GM12878 (cell line): ENCODE measurements at regions not wholly inside any gene's neighbourhood (a gene's known extent, or its start where the extent isn't known, plus 50 kb on each side); places are given as distances from the start of the nearest gene placed in this dataset.

ENCODE experiments used
- ATAC-seq: fragments of 200-7000 bp; cut with Tn5 transposase; 3 replicates; pipeline ENCODE4 v1.9.1; 2020; ENCODE audit warnings: mild to moderate bottlenecking, moderate library complexity
- BruUV-seq: library from RNA; stranded (reverse); fragments of 400-500 nt; replicated peaks from 2 replicates; lab custom pipeline; 2021; lab: Mats Ljungman, UMichigan
- CTCF ChIA-PET: fragments of 300-600 bp; sonication (Branson Sonifier 250); formaldehyde crosslinking; extraction: SDS; loops from one replicate; lab custom pipeline; 2021; ENCODE audit warnings: inconsistent platforms; lab: Yijun Ruan, JAX
- POLR2A ChIA-PET: fragments of 350-600 bp; formaldehyde crosslinking; extraction: SDS; loops from one replicate; lab custom pipeline; 2021; ENCODE audit warnings: inconsistent platforms; lab: Charles Lee
- RAD21 ChIA-PET: fragments of 300-600 bp; sonication (Branson Sonifier 250); formaldehyde crosslinking; loops from one replicate; lab custom pipeline; 2023; ENCODE audit warnings: antibody characterized with exemption; ENCODE audit not compliant: unreplicated experiment; lab: Charles Lee
- SMC1A ChIA-PET: fragments of 300-600 bp; sonication (Branson Sonifier 250); formaldehyde crosslinking; loops from one replicate; lab custom pipeline; 2023; ENCODE audit not compliant: unreplicated experiment, uncharacterized antibody; lab: Charles Lee
- DNase-seq: peaks from one replicate; pipeline ENCODE4 v3.0.0-alpha.2; 2011; ENCODE audit warnings: low read depth, low spot score
- FAIRE-seq: peaks from 3 replicates; lab custom pipeline; 2011; peaks lifted over from hg19 to GRCh38; lab: Jason Lieb, UNC
- H2AFZ ChIP-seq: 2 replicates; pipeline ENCODE4 v1.6.0; 2011; ENCODE audit warnings: low read depth, low read length, control low read depth; ENCODE audit not compliant: control insufficient read depth
- H3K27ac ChIP-seq: 2 replicates; pipeline ENCODE4 v1.5.1; 2011; ENCODE audit warnings: control low read depth; ENCODE audit not compliant: control insufficient read depth, insufficient read depth
- H3K27me3 ChIP-seq, 2 experiments: replicated peaks in 1 of 2; 2 replicates each; pipeline versions ENCODE4 v1.6.0 to v1.6.1; 2011; ENCODE audit warnings: low read length in 1 of 2; ENCODE audit not compliant: control insufficient read depth in 2 of 2, insufficient read depth in 2 of 2
- H3K36me3 ChIP-seq, 2 experiments: 2 replicates each; pipeline ENCODE4 v1.5.1; 2011; ENCODE audit warnings: low read length in 1 of 2; ENCODE audit not compliant: control insufficient read depth in 2 of 2, insufficient read depth in 2 of 2
- H3K4me1 ChIP-seq: 2 replicates; pipeline ENCODE4 v1.6.1; 2011; ENCODE audit warnings: mild to moderate bottlenecking, low read length, moderate library complexity, mixed read lengths; ENCODE audit not compliant: control insufficient read depth, insufficient read depth
- H3K4me2 ChIP-seq: 2 replicates; pipeline ENCODE4 v1.6.0; 2011; ENCODE audit warnings: control low read depth; ENCODE audit not compliant: control insufficient read depth, insufficient read depth
- H3K4me3 ChIP-seq: fragments of 200-600 bp; sonication (generic); 2 replicates; pipeline ENCODE4 v1.5.1; 2016
- H3K79me2 ChIP-seq: 2 replicates; pipeline ENCODE4 v1.6.0; 2011; ENCODE audit warnings: low read length; ENCODE audit not compliant: control insufficient read depth, insufficient read depth
- H3K9ac ChIP-seq: 2 replicates; pipeline ENCODE4 v1.8.0; 2011; ENCODE audit warnings: low read length, control low read depth, mixed read lengths; ENCODE audit not compliant: control insufficient read depth, insufficient read depth
- H3K9me3 ChIP-seq: replicated peaks from 3 replicates; pipeline ENCODE4 v1.5.1; 2011; ENCODE audit warnings: mild to moderate bottlenecking, low read length; ENCODE audit not compliant: control insufficient read depth, insufficient read depth
- H4K20me1 ChIP-seq: 2 replicates; pipeline ENCODE4 v1.6.0; 2011; ENCODE audit not compliant: control insufficient read depth, insufficient read depth
- BACH1 ChIP-seq: fragments of 450-650 bp; IDR thresholded peaks from 2 replicates; pipeline ENCODE4 v1.6.1; 2017; ENCODE audit warnings: mild to moderate bottlenecking, borderline replicate concordance
- HDAC2 ChIP-seq: fragments of 200-600 bp; sonication (generic); IDR thresholded peaks from 2 replicates; pipeline ENCODE4 v1.6.1; 2017
- HDAC6 ChIP-seq: fragments of 200-600 bp; sonication (generic); IDR thresholded peaks from one replicate; pipeline ENCODE4 v1.8.0; 2017; ENCODE audit warnings: antibody characterized with exemption; ENCODE audit not compliant: unreplicated experiment
- MTA3 ChIP-seq: IDR thresholded peaks from 2 replicates; pipeline ENCODE4 v1.6.1; 2012; ENCODE audit warnings: low read length, inconsistent platforms, borderline replicate concordance
- NFXL1 ChIP-seq: fragments of 450-650 bp; IDR thresholded peaks from 2 replicates; pipeline ENCODE4 v1.6.1; 2017; ENCODE audit warnings: antibody characterized with exemption, mild to moderate bottlenecking, borderline replicate concordance
- PAX5 ChIP-seq: IDR thresholded peaks from 2 replicates; pipeline ENCODE4 v1.6.1; 2011; ENCODE audit warnings: low read depth, low read length, borderline replicate concordance
- PAX8 ChIP-seq: fragments of 450-650 bp; IDR thresholded peaks from 2 replicates; pipeline ENCODE4 v1.6.1; 2017; ENCODE audit warnings: mild to moderate bottlenecking, moderate library complexity
- RAD21 ChIP-seq: IDR thresholded peaks from 2 replicates; pipeline ENCODE4 v1.6.1; 2011; ENCODE audit warnings: mild to moderate bottlenecking, low read depth, low read length, moderate library complexity; ENCODE audit not compliant: insufficient read depth
- RFX5 ChIP-seq: IDR thresholded peaks from 2 replicates; pipeline ENCODE4 v1.6.1; 2011; ENCODE audit warnings: low read depth, low read length, improper control_type of control experiment
- STAT1 ChIP-seq: fragments of 450-650 bp; conservative IDR thresholded peaks from 2 replicates; pipeline ENCODE4 v1.6.1; 2014; ENCODE audit warnings: antibody characterized with exemption, mild to moderate bottlenecking
- TCF12 ChIP-seq: IDR thresholded peaks from 2 replicates; pipeline ENCODE4 v1.6.1; 2011; ENCODE audit warnings: low read depth, mild to moderate bottlenecking, low read length
- TCF3 ChIP-seq: IDR thresholded peaks from 2 replicates; pipeline ENCODE4 v1.6.1; 2012; ENCODE audit warnings: low read depth, mild to moderate bottlenecking, low read length, borderline replicate concordance; ENCODE audit not compliant: insufficient read depth
- in situ Hi-C: fragments of 300-500 bp; cut with MboI; formaldehyde crosslinking; loops from 9 replicates; pipeline ENCODE4 v1.14.3; 2018; ENCODE audit warnings: mixed read lengths
- intact Hi-C: fragments of 100-400 bp; cut with micrococcal nuclease; formaldehyde crosslinking; loops from one replicate; pipeline ENCODE4 v1.14.2; 2022; ENCODE audit not compliant: unreplicated experiment
- TF ChIP-seq, protein P1 (sequence below): IDR thresholded peaks from 2 replicates; pipeline ENCODE4 v1.6.1; 2012; ENCODE audit warnings: low read length, inconsistent platforms
- TF ChIP-seq, protein P2 (sequence below): fragments of 450-650 bp; IDR thresholded peaks from 2 replicates; pipeline ENCODE4 v1.6.1; 2018; ENCODE audit warnings: mild to moderate bottlenecking, low read depth, moderate library complexity; ENCODE audit not compliant: partially characterized antibody
- TF ChIP-seq, protein P3 (sequence below): IDR thresholded peaks from 2 replicates; pipeline ENCODE4 v1.6.1; 2012; ENCODE audit warnings: improper control_type of control experiment, low read depth, low read length; ENCODE audit not compliant: insufficient replicate concordance
- TF ChIP-seq, protein P4 (sequence below): fragments of 450-650 bp; IDR thresholded peaks from 2 replicates; pipeline ENCODE4 v1.6.1; 2016; ENCODE audit warnings: mild to moderate bottlenecking

DNA sequence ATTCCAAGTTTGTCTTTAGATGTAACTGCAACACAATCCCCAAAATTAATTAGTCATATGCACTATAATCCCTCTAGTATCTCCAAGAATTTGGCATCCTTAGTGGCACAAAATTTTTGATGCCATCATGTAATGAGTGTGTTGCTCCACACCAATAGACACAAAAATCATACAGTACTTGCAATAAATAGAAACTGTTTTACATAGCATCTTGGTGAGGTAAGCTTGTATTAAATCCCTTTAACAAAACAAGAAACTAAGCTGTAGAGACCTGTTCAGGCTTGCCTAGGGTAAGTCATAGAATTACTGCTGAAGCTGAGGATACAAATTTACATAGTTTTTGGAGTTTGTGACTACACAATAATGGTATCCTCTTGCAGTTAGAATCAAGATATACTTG lies 64.5 kb upstream of the PRSS12 start:
- intact Hi-C loops, result loop anchor here (10.0 kb wide), 1 partner anchor 133 kb away; no protein-coding TSS in a partner anchor
- H3K27me3 ChIP-seq, result no peaks in the 10 kb centered on the region
- DNase-seq (no peak), ATAC-seq (peak; percentile 79), FAIRE-seq (no peak)
- in situ Hi-C loops, result no loop called here
- CTCF ChIA-PET, result interaction anchor here (1.4 kb wide), 1 partner anchor 64 kb away, joined by 4 read pairs; the partner anchor contains the start of gene PRSS12
- H4K20me1 ChIP-seq, result no peaks in the 10 kb centered on the region
- SMC1A ChIA-PET, result interaction anchor here (1.0 to 2.5 kb wide), 5 partner anchors 15 to 133 kb away, joined by 3 to 17 read pairs (median 4); partner anchors contain the start of gene PRSS12
- BruUV-seq, result no TSS peak
- POLR2A ChIA-PET, result no interaction called here
- H3K4me3 ChIP-seq, result no peak overlapping the region
- no peaks in the 10 kb centered on the region for H3K36me3 ChIP-seq
- no peaks in the 10 kb centered on the region for H3K4me1 ChIP-seq
- no peak overlapping the region for H2AFZ ChIP-seq
- H3K4me2 ChIP-seq, result no peak overlapping the region
- no peaks in the 10 kb centered on the region for H3K79me2 ChIP-seq
- H3K27ac ChIP-seq, result no peak overlapping the region
- no peaks in the 10 kb centered on the region for H3K9me3 ChIP-seq
- RAD21 ChIA-PET, result interaction anchor here (1.6 kb wide), 1 partner anchor 19 kb away, joined by 4 read pairs; no protein-coding TSS in a partner anchor
- H3K9ac ChIP-seq, result no peak overlapping the region
- TF ChIP-seq NFXL1, result no peak
- TF ChIP-seq TCF3, result no peak
- TF ChIP-seq PAX5, result no peak
- TF ChIP-seq TCF12, result no peak
- TF ChIP-seq, protein P1, sequence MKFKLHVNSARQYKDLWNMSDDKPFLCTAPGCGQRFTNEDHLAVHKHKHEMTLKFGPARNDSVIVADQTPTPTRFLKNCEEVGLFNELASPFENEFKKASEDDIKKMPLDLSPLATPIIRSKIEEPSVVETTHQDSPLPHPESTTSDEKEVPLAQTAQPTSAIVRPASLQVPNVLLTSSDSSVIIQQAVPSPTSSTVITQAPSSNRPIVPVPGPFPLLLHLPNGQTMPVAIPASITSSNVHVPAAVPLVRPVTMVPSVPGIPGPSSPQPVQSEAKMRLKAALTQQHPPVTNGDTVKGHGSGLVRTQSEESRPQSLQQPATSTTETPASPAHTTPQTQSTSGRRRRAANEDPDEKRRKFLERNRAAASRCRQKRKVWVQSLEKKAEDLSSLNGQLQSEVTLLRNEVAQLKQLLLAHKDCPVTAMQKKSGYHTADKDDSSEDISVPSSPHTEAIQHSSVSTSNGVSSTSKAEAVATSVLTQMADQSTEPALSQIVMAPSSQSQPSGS, result no peak
- TF ChIP-seq PAX8, result no peak
- TF ChIP-seq, protein P2, sequence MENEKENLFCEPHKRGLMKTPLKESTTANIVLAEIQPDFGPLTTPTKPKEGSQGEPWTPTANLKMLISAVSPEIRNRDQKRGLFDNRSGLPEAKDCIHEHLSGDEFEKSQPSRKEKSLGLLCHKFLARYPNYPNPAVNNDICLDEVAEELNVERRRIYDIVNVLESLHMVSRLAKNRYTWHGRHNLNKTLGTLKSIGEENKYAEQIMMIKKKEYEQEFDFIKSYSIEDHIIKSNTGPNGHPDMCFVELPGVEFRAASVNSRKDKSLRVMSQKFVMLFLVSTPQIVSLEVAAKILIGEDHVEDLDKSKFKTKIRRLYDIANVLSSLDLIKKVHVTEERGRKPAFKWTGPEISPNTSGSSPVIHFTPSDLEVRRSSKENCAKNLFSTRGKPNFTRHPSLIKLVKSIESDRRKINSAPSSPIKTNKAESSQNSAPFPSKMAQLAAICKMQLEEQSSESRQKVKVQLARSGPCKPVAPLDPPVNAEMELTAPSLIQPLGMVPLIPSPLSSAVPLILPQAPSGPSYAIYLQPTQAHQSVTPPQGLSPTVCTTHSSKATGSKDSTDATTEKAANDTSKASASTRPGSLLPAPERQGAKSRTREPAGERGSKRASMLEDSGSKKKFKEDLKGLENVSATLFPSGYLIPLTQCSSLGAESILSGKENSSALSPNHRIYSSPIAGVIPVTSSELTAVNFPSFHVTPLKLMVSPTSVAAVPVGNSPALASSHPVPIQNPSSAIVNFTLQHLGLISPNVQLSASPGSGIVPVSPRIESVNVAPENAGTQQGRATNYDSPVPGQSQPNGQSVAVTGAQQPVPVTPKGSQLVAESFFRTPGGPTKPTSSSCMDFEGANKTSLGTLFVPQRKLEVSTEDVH, result no peak
- TF ChIP-seq RAD21, result no peak
- TF ChIP-seq, protein P3, sequence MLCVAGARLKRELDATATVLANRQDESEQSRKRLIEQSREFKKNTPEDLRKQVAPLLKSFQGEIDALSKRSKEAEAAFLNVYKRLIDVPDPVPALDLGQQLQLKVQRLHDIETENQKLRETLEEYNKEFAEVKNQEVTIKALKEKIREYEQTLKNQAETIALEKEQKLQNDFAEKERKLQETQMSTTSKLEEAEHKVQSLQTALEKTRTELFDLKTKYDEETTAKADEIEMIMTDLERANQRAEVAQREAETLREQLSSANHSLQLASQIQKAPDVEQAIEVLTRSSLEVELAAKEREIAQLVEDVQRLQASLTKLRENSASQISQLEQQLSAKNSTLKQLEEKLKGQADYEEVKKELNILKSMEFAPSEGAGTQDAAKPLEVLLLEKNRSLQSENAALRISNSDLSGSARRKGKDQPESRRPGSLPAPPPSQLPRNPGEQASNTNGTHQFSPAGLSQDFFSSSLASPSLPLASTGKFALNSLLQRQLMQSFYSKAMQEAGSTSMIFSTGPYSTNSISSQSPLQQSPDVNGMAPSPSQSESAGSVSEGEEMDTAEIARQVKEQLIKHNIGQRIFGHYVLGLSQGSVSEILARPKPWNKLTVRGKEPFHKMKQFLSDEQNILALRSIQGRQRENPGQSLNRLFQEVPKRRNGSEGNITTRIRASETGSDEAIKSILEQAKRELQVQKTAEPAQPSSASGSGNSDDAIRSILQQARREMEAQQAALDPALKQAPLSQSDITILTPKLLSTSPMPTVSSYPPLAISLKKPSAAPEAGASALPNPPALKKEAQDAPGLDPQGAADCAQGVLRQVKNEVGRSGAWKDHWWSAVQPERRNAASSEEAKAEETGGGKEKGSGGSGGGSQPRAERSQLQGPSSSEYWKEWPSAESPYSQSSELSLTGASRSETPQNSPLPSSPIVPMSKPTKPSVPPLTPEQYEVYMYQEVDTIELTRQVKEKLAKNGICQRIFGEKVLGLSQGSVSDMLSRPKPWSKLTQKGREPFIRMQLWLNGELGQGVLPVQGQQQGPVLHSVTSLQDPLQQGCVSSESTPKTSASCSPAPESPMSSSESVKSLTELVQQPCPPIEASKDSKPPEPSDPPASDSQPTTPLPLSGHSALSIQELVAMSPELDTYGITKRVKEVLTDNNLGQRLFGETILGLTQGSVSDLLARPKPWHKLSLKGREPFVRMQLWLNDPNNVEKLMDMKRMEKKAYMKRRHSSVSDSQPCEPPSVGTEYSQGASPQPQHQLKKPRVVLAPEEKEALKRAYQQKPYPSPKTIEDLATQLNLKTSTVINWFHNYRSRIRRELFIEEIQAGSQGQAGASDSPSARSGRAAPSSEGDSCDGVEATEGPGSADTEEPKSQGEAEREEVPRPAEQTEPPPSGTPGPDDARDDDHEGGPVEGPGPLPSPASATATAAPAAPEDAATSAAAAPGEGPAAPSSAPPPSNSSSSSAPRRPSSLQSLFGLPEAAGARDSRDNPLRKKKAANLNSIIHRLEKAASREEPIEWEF, result no peak
- TF ChIP-seq HDAC6, result no peak
- TF ChIP-seq, protein P4, sequence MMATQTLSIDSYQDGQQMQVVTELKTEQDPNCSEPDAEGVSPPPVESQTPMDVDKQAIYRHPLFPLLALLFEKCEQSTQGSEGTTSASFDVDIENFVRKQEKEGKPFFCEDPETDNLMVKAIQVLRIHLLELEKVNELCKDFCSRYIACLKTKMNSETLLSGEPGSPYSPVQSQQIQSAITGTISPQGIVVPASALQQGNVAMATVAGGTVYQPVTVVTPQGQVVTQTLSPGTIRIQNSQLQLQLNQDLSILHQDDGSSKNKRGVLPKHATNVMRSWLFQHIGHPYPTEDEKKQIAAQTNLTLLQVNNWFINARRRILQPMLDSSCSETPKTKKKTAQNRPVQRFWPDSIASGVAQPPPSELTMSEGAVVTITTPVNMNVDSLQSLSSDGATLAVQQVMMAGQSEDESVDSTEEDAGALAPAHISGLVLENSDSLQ, result no peak
- no peak for TF ChIP-seq HDAC2
- no peak for TF ChIP-seq BACH1
- no peak for TF ChIP-seq STAT1
- TF ChIP-seq MTA3, result no peak
- TF ChIP-seq RFX5, result no peak
